GM18519 (cell line): ENCODE measurements at regions not wholly inside any gene's neighbourhood (a gene's known extent, or its start where the extent isn't known, plus 50 kb on each side); places are given as distances from the start of the nearest gene placed in this dataset.
"Not testable (repeated sequence)": the region's sequence is repeated elsewhere in the genome, so short reads cannot be mapped to it uniquely, and the experiment has no call there.

Experiments
- ATAC-seq: cut with Tn5 transposase; IDR thresholded peaks from one replicate; pipeline ENCODE4 v1.9.1; 2021; ENCODE audit warnings: mild to moderate bottlenecking, moderate library complexity; ENCODE audit not compliant: unreplicated experiment, low FRiP score

DNA sequence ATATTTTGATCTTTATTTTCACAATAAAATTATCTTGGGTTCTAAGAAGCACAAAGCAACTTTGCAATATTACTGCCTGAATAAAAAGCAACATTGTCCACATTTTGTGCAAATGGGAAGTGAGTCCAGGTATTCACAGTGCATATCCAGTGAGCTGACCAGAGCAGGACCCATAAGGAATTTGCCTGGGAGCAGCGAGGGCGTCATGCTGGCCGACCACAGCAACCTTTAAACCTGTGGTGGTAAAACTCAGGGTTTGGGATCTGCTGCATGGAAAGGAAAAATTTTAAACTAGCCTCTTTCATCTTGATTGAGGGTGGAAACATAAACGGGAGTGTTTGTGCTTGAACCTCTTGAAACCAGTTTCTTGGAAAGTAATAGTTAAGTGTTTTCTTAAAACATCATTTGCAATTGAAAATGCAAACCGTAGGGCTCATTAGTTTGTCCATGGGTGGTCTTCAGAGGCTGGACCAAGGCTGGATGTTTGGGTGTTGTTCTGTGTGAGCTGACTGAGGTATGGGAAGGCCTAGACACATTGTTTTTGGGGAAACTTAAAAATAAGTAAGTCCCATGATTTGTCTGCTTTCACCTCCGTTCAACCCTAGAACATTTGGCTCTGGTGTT, 85.0 kb upstream of the ANKH start:
- ATAC-seq = no peak

DNA sequence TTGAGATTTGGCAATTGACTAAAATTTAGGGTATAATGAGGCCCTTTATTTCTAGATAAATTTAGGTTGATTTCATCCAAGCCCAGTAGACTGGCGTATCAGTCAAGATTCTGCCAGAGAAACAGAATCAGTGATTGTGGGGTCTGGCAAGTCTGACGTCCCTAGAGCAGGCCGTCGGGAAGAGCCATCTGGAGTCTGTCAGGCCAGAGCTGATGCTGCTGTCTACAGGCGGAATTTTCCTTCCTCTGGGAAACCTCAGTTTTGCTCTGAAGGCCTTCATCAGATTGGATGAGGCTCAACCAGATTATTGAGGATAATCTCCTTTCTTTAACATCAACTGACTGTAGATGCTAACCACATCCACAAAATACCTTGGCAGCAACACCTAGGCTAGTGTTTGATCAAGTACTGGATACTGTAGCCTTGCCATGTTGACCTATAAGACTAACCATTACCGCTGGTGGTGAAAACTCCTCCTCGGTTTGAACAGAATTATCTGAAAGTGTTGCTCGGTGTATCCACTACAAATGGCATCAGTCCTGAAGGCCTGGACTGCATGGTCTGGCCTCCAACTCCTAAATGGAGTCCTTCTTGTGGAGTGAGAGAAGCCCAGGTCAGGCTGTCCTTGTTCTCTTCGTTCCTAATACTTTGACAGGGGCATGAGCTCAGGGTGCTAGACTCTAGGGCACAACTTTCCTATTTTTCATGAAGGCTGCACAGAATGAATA, 83.2 kb upstream of the ANKH start:
- ATAC-seq = no peak

DNA sequence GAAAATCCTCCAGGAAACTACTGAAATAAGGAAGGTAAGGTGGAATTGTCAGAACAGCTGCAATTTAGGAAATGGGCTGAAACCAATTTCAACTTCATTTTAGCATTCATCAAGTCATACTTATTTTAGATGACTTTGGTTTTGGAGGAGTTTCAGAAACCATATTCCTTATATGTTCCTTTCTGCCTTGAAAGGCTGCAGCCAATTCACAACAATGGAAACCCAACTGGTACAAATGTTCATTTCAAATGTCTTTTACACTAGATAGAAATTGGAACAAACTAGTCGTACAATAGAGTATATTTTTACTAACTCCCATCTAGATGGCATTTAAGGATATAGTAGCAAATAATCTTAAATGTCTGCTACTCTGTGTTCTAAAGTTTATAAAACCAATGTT, 82.6 kb upstream of the ANKH start:
- ATAC-seq = no peak

DNA sequence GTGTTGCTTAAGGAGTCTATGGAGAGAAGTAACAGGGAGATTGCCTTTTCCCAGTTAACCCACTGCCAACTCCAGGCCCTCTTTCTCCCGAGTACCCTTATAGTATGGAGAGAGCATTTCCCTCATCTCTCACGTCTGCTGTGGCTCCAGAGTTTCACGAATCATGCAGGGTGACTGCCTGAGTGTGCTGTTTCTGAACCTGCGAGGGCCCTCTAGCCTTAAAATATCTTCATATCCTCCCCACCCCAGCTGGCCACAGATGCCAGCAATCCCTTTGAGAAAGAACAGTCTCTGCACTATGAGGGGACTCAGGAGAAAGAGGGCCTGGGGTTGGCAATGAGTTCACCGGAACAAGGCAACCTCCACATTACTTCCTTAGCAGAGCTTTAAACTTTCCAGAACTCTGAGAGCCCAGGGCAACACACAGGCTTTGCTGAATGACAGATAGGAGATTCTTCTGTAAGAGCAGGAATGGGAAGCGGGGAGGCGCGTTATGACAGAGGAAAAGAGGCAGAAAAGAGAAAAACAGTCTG, 81.6 kb upstream of the ANKH start:
- no peak for ATAC-seq

GRCh38 chr5:14948383-14948782, 76.8 kb upstream of the ANKH start:
- no peak for ATAC-seq

- peak; percentile 82 for ATAC-seq
Measured at GRCh38 chr5:14946815-14947620, 75.4 kb upstream of the ANKH start.

DNA sequence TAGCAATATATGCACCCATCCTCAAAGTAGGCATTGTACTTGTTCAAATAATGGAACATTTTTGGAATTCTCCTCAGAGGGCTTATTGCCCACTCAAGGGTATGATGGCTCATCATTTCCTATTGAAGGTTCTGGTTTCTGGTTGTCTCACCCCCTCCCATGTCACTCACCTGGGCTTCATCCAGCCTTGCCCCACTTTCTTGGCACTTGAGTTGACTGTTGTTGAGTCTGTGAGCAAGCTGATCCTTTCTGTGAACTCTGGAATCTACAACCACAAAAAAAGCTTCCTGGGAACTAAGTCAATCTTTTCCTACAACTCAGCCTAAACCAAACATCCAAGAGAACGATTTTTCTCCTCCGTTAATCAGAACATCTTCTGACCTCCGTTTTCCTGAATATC, 73.9 kb upstream of the ANKH start:
- no peak for ATAC-seq

- ATAC-seq = no peak
Measured at GRCh38 chr5:14944996-14945395, 73.4 kb upstream of the ANKH start.

GRCh38 chr5:14944350-14944739, 72.8 kb upstream of the ANKH start:
- no peak for ATAC-seq

DNA sequence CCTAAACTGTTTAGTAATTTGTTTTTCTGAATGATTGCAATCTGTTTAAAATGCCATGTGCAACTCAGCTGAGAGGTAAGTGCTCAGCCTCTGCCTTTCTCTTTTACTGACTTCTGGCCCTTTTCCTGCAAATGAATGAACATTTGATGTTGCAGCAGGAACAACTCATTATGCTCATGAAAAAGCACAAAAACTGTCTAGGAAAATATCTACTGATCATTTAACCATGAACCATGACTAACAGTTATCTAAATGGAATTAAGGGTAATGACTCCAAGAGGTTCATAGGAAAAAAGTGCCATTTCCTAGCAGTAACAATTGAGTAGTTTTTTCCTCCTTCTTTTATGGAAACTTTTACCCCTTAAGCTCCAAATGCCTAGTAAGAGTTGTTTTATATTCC, 70.6 kb upstream of the ANKH start:
- no peak for ATAC-seq

DNA sequence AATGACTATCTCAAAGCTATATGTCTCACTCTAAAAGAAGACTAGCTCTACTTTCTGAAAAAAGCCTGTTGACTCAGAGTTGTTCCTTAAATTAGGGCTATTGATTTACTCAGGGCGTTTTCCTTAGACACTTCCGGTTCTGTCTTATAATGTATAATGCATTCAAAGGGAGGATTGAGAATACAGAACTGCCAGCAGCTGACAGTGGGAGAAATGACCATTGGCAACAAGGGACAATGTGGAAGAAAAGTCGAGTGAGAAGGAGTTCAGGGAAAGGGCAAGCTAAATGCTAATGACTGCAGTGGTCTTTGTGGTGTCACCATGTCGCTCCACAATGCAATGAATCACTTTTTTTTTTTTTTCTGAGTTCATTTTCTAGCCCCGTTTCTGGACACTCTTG, 65.7 kb upstream of the ANKH start:
- ATAC-seq = no peak

DNA sequence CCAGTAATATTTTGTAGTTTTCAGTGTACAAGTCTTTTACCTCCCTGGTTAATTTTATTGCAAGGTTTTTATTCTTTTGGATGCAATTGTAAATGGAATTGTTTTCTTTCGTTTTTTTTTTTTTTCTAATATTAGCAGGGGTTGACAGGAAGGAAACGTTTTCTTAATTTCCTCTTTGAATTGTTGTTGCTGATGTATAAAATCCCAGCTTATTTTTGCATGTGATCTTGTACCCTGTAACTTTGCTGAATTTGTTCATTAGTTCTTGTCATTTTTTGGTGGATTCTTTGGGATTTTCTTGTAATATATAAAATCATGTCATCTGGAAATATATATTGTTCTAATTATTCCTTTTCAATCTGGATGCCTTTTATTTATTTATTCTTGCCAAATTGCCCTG, 65.0 kb upstream of the ANKH start:
- ATAC-seq = no peak

- no peak for ATAC-seq
Measured at GRCh38 chr5:14935341-14935740, 63.8 kb upstream of the ANKH start.

- no peak for ATAC-seq
Measured at GRCh38 chr5:14932902-14933469, 61.4 kb upstream of the ANKH start.

- no peak for ATAC-seq
Measured at GRCh38 chr5:14930486-14930885, 58.9 kb upstream of the ANKH start.

- ATAC-seq = no peak
Measured at GRCh38 chr5:14929293-14930065, 57.9 kb upstream of the ANKH start.

GRCh38 chr5:14928661-14929060, 57.1 kb upstream of the ANKH start:
- no peak for ATAC-seq

GRCh38 chr5:14925326-14925725, 53.7 kb upstream of the ANKH start:
- ATAC-seq = no peak

GRCh38 chr5:14922952-14923351, 51.4 kb upstream of the ANKH start:
- ATAC-seq = not testable (repeated sequence)

DNA sequence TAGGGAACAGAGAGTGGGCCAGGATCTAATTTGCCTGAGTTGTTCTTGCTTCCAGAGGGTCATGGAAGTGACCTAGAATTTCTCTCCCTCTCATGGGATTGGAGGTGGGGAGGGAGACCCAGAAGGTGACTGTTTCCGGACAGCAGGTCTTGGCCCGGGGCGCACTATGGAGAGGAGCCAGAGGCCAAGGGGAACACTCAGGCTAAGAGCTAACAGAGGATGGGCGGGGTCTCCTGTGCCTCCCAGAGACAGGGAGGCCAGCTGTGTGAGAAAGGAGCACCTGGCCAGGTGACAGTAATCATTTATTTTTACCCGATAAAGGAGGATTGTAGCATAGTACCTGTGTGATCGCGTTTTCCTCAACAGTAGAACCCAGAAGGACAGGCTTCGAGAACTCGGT, 50.9 kb upstream of the ANKH start:
- ATAC-seq = no peak
